Erythroblast (primary cell): ENCODE measurements at regions not wholly inside any gene's neighbourhood (a gene's known extent, or its start where the extent isn't known, plus 50 kb on each side); places are given as distances from the start of the nearest gene placed in this dataset.

Source experiments
- GATA1 ChIP-seq: IDR thresholded peaks from 2 replicates; pipeline ENCODE4 v1.6.1; 2011; ENCODE audit warnings: low read depth, mild to moderate bottlenecking, control low read depth, low read length, moderate library complexity
- POLR2A ChIP-seq: IDR thresholded peaks from 2 replicates; pipeline ENCODE4 v1.6.1; 2011; ENCODE audit warnings: mild to moderate bottlenecking, low read length

- TF ChIP-seq POLR2A (no peak), GATA1 (no peak)
Measured at GRCh38 chr1:82384776-82385175, 584.0 kb downstream of the ADGRL2 start.
